WERI-Rb-1 (cell line): ENCODE measurements at regions not wholly inside any gene's neighbourhood (a gene's known extent, or its start where the extent isn't known, plus 50 kb on each side); places are given as distances from the start of the nearest gene placed in this dataset.

ENCODE experiments used
- DNase-seq: peaks from one replicate; pipeline ENCODE4 v3.0.0-alpha.2; 2020
- H3K27ac ChIP-seq: fragments of 250-450 bp; sonication (Bioruptor Pico); 2 replicates; pipeline ENCODE4 v1.5.1; 2020; ENCODE audit warnings: mild to moderate bottlenecking, moderate library complexity
- H3K27me3 ChIP-seq: fragments of 250-450 bp; sonication (Bioruptor Pico); 2 replicates; pipeline ENCODE4 v1.5.1; 2021; ENCODE audit warnings: mild to moderate bottlenecking, low read depth, moderate library complexity; ENCODE audit not compliant: insufficient read depth, severe bottlenecking
- H3K36me3 ChIP-seq: fragments of 250-450 bp; sonication (Bioruptor Pico); 2 replicates; pipeline ENCODE4 v1.5.1; 2020; ENCODE audit warnings: mild to moderate bottlenecking, moderate library complexity
- H3K4me3 ChIP-seq: 2 replicates; pipeline ENCODE4 v1.5.1; 2011; ENCODE audit warnings: low read depth, mild to moderate bottlenecking, control low read depth, low read length
- H3K9me3 ChIP-seq: fragments of 250-450 bp; sonication (Bioruptor Pico); 2 replicates; pipeline ENCODE4 v1.5.1; 2021; ENCODE audit warnings: mild to moderate bottlenecking, moderate library complexity; ENCODE audit not compliant: severe bottlenecking
- CTCF ChIP-seq: IDR thresholded peaks from 2 replicates; pipeline ENCODE4 v1.5.1; 2011; ENCODE audit warnings: low read depth, mild to moderate bottlenecking, control low read depth, inconsistent platforms, low read length

GRCh38 chr15:29380466-29380865 is 110.8 kb upstream of the NSMCE3 start:
- no peak for TF ChIP-seq CTCF
- Histone ChIP-seq H3K4me3 (no peak overlapping the region), H3K9me3 (no peaks in the 10 kb centered on the region), H3K27ac (no peak overlapping the region), H3K27me3 (peaks cover 80% of the 10 kb centered on the region), H3K36me3 (no peaks in the 10 kb centered on the region)
- no peak for DNase-seq

GRCh38 chr15:29379647-29380046 is 110.0 kb upstream of the NSMCE3 start:
- no peak for DNase-seq
- Histone ChIP-seq H3K36me3 (no peaks in the 10 kb centered on the region), H3K4me3 (no peak overlapping the region), H3K9me3 (no peaks in the 10 kb centered on the region), H3K27ac (no peak overlapping the region), H3K27me3 (peaks cover 80% of the 10 kb centered on the region)
- no peak for TF ChIP-seq CTCF

- Histone ChIP-seq H3K27ac (no peak overlapping the region), H3K9me3 (no peaks in the 10 kb centered on the region), H3K36me3 (no peaks in the 10 kb centered on the region), H3K4me3 (no peak overlapping the region), H3K27me3 (peaks cover 71% of the 10 kb centered on the region)
- TF ChIP-seq CTCF: no peak
- no peak for DNase-seq
Observed at GRCh38 chr15:29377161-29377560, 107.5 kb upstream of the NSMCE3 start.

GRCh38 chr15:29376590-29376989 is 107.0 kb upstream of the NSMCE3 start:
- Histone ChIP-seq H3K36me3 (no peaks in the 10 kb centered on the region), H3K27me3 (peaks cover 67% of the 10 kb centered on the region), H3K27ac (no peak overlapping the region), H3K4me3 (no peak overlapping the region), H3K9me3 (no peaks in the 10 kb centered on the region)
- TF ChIP-seq CTCF: no peak
- DNase-seq: no peak

- H3K4me3 ChIP-seq: no peak overlapping the region
Observed at GRCh38 chr15:29369261-29369660, 99.6 kb upstream of the NSMCE3 start.

More at GRCh38 chr15:29369261-29369660, 99.6 kb upstream of the NSMCE3 start:
- peaks cover 49% of the 10 kb centered on the region for H3K27me3 ChIP-seq
- TF ChIP-seq CTCF: no peak
- no peak for DNase-seq
- H3K9me3 ChIP-seq: peaks cover 12% of the 10 kb centered on the region
- H3K27ac ChIP-seq: no peak overlapping the region
- H3K36me3 ChIP-seq: no peaks in the 10 kb centered on the region
